ENCODE measurements at regions not wholly inside any gene's neighbourhood (a gene's known extent, or its start where the extent isn't known, plus 50 kb on each side); places are given as distances from the start of the nearest gene placed in this dataset.

DNA sequence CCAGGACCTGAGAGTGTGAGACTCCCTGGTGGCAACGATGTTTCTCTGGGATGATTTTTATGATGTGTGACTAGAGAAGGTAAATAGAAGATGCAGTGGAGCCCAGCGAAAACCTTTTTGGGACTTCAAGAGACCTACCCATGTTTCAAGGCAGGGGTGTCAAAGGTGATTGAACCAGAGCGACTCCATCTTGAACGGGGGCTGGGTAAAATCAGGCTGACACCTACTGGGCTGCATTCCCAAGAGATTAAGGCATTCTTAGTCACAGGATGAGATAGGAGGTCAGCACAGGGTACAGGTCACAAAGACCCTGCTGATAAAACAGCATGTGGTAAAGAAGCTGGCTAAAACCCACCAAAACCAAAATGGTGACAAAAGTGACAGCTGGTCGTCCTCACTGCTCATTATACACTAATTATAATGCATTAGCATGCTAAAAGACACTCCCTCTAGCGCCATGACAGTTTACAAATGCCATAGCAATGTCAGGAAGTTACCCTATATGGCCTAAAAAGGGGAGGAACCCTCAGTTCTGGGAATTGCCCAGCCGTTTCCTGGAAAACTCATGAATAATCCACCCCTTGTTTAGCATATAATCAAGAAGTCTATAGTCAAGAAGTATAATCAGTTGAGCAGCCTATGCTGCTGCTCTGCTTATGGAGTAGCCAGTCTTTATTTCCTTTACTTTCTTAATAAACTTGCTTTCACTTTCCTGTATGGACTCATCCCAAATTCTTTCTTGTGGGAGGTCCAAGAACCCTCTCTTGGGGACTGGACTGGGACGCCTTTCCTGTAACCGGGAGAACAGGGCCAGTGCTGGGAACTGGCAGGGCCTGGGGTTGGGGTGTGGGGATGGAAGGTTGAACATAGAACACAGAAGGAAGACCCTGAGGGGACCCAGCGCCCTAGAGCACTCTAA lies 526.4 kb downstream of the QKI start:
- FAIRE-seq = no peak
- no peak for DNase-seq (ENCODE audit: low spot score)

DNA sequence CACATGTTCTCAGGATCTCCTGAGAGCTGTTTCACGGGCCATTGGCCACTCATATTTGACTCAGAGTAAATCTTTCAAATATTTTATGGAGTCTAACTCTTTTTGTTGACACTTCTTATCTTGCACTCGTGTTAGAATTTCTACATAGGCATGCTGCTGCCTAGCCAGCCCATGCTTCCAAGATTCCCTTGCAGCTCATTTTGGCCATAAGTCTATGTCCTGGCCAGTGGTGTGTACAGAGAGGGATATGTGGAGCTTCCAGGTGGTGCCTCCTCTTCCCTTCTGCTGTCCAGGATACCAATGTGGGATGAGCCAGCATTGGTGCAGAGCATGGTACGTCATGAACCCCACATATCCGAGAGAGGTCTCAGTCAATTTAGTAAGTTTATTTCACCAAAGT lies 522.6 kb downstream of the QKI start:
- no peak for FAIRE-seq
- peak; percentile 8 for DNase-seq (ENCODE audit: low spot score)

DNA sequence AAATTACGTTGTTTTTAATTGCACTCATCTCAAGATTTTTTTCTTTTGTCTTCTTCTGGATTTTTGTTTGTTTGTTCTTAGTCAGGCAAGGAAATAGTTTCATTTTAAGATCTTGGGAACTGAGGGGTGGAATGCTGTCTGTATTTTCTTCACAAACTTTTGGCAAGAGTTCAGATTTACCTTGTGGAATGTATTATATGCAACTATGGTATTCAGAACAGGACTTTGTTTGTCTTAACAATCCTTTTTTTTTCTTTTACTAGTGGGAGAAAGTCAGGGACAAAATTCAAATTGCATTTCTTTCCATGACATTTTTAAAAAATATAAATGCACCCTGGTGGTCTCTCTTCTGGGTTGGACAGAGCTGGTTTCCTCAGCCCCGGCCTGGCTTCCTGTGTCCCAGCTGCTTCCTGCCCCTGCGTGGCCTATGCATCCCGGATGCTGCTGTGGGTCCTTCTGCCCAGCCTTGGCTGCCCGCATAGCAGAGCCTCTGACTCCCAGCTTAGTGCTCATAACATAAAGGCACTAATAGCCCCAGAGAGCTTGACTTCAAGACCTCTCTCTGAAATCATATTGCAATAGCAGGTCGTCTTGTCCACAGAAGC lies 520.7 kb downstream of the QKI start:
- FAIRE-seq = no peak
- DNase-seq (ENCODE audit: low spot score) = no peak

DNA sequence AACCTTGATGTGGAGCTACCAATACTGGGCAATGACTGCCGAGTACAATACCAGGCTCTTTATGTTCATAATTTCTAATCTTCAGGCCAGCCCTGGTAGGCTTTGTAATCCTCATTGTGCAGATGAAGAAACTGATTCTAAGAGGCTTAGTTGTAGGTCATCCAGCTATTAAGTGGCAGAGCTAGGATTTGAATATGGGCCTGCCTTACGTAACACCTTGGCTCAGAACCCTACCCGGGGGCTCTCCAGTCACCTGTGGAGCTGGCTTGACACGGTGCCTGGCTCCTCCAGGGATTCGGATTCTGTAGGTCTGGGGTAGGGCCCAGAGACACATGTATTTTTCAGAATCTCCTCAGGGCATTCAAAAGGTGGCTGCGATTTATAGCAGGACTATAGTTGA lies 515.5 kb downstream of the QKI start:
- DNase-seq (ENCODE audit: low spot score) = no peak
- no peak for FAIRE-seq

DNA sequence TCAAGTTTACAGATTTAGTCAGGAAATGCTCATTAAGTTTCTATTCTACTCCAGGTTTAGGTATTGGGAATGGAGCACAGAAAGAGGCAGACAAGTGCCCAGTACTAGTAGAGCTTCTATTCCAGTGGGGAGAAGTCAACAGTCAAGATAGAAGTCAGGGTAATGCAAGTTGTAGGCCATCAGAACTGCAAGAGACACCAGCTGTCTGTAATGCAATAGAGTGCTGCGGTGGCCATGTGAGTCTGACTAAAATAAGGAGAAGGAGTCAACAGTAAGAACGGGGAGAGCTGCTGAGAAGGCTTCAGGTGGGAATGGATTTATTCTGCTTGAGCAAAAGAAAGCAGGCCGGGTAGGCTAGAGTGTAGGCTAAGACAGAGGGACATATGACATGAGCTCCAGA lies 515.0 kb downstream of the QKI start:
- no peak for FAIRE-seq
- DNase-seq (ENCODE audit: low spot score) = no peak

DNA sequence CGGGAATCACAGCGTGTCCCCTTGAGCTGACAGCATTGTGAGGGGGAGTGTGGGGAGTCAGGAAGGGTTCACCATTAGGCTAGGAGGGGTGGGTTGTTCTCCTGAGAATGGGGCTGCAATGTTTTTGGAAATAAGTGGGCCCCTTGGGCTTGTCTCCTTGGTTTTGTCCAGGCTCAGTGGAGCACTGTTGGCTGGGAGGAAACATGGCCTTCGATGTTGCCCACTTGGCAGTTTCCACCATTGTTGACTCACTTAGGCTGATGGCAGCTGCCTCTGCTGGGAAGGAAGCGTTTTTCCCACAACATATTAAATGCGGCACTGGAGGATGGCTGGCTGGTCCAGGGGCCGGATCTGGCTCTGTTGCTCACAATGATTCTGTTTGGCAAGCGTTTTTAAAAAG lies 512.1 kb downstream of the QKI start:
- FAIRE-seq (no peak), DNase-seq (ENCODE audit: low spot score) (no peak)

DNA sequence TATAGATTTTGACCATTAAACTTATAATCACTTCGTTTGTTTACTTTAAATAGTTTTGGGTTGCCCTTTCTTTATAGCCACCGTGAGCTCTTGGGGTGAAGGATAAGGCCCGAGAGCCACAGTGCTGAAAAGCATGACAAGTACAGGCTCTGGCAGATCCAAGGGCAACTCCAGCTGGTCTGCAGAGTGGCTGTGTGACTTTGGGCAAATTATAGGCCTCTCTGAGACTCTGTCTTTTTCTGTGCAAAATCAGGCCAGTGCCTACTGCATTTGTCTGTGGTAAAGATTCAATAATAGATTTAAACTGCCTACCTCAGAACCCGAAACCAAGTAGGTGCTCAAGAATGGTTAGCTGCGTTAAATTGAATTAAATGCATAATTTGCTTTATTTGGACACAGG lies 511.3 kb downstream of the QKI start:
- no peak for FAIRE-seq

DNA sequence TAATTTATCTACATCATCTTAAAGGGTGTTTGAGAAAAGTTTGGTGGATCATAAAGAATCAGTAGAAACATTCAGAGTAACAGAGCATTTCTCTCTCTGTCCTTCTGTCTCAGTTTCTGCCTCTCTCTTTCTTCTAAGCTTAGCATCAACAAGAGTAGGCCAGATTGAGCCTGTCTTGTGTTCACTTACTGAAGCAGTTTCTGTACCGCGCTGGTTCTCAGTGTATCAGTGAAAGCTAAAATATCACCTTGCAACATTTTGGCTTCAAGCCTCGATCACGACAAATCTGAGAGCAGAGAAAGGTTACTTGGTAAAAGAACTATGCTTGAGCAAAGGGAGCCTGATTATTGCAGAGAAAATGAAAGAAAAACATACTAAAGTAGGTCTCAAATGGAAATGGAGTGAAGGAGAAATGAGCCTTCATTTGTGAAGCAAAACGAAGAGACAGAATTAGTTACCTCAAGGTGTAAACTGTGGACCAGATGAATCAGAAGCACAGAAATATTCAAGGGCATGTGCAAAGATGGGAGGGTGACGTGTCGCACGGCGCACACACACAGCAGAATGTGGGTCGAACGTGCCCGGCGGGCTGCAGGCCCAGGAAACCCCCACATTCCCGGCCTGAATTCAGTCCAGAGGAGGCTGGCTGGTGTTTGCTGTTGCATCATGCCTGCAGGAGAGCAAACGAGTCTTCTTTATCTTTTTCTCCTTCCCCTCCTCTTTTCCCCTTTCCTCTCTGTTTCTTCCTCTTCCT lies 509.3 kb downstream of the QKI start:
- FAIRE-seq (no peak), DNase-seq (ENCODE audit: low spot score) (no peak)

More for the DNA sequence above, 511.3 kb downstream of the QKI start:
- DNase-seq (ENCODE audit: low spot score) = no peak

DNA sequence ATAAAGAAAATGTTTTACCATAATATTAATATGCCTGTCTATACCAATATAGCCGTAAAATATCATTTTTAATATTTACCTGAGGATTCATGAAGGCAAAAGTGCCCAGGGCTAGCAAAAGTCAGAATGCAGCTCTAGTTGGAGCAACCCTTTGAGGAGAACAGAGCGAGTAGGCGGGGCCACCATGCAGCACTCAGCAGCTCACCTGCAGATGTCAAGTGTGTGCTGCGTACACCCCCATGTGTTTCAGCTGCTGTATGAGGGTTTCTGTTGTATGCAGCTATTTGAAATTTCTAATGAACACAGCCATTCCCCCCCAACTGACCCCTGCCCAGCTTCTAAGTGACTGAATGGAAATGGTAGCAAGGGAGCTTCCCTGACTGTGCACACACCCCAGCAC lies 508.0 kb downstream of the QKI start:
- no peak for FAIRE-seq
- no peak for DNase-seq (ENCODE audit: low spot score)

DNA sequence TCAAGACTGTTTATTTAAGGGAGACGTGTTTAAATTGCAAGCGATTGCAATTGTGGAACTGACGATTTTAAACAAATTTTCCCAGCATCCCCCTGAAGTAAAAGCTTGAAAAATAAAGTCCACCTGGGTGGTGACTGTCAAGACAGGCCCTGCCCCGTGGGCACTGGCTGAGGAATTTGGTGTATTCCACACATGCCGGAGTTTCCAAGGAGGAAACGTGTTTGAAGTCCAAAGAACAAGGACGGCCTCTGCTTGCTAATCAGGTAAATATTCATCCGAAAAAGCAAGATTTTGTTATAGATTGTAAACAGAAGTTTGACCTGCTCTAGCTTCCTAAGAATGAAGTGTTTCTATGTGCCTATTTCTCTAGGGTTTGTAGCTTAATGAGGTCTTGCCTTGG lies 505.1 kb downstream of the QKI start:
- FAIRE-seq = no peak

DNA sequence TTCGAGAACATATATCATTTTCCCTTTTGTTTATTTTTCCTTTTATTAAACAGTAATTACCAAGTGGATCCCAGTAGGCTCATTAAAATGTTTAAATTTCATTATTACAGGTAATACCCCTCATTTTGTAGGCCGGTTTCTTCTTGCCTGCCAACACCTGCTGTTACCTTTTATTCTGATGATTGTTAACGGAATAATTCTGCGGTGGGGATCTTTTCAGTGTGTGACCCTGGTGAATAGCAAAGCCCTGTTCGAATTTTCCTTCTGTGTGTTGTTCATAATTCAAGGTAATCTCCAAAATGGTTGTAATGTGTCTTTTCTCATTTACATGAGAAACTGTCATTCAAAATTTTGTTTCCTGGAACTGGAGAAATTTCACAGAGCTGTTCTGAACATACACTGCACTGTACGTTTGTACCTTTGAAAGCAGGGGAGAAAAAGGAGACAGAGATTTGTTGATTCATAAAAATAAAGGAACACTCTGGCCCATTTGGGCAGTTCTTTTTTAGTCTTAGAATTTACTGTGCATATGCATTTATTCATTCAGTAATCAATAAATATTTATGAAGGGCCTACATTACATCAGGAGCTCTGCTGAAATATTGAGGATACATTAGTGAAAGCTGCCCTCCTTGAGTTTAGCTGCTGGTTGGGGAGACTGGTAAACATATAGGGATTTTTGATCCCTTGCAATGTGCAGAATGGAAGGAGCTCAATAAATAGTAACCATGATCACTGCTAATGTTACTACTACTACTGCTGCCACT lies 502.0 kb downstream of the QKI start:
- FAIRE-seq (no peak), DNase-seq (ENCODE audit: low spot score) (no peak)

More for the DNA sequence above, 505.1 kb downstream of the QKI start:
- DNase-seq (ENCODE audit: low spot score) = no peak

DNA sequence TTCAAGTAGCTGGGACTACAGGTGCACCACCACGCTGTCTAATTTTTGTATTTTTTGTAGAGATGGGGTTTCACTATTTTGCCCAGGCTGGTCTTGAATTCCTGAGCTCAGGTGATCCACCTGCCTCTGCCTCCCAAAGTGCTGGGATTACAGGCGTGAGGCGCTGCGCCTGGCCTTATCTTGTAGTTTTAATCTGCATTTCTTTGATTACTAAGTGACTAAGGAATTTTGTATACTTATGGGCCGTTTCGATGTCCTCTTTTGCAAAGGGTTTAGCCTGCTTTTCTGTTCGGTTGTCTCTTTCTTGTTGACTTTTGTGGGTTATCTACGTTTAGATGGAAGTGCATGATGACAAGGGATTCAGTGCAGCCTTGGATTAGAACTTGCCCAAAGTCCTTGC lies 500.6 kb downstream of the QKI start:
- no peak for FAIRE-seq
- DNase-seq (ENCODE audit: low spot score) = no peak

DNA sequence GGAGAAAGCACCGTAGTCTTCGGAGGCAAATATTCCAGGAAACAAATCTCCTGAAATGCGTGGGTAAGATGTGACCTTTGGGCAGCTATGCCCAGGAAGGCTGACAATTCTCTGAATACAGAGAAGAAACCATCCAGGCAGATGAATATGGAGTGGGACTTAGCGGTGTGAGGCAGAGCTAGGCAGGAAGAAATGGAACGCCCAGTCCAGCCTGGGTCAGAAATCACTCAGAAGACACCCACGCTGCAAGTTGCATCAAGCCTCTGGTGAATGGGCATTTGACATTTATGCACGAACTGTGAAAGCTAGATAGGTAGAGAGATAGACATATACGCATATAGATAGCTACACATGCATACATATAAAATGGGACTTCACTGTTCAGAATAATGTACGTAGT lies 498.5 kb downstream of the QKI start:
- FAIRE-seq (no peak), DNase-seq (ENCODE audit: low spot score) (no peak)

DNA sequence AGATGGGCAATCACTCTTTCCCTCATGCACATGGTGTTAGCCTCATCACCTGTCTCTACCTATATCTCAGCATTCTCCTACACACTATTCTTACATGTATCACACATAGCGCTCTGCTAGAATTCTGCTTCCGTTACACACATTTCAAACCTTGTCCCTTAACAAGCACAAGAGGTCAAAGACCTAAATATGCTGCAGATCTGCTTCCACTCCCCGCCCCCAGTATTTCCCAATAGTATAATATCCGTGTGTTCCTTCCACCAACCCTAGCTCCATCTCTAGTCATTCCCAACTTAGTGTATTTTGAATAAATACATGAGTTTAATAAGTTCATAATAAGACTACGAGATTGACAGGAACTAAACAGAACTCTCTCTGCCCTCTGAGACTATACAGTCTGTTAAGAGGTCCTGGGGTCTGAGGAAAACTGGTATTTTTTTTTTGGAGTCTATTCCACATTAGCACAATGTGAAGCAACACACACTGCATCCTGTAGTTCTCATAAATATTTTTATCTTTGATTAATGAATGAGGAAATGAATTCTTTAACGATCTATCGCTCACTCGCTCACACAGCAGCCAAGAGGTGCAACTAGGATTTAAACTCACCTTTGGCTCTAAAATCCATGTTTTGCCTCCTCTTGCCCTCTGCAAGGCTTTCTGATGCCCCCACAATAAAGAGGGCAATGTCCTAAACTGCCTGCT lies 491.6 kb downstream of the QKI start:
- FAIRE-seq (no peak), DNase-seq (ENCODE audit: low spot score) (no peak)

DNA sequence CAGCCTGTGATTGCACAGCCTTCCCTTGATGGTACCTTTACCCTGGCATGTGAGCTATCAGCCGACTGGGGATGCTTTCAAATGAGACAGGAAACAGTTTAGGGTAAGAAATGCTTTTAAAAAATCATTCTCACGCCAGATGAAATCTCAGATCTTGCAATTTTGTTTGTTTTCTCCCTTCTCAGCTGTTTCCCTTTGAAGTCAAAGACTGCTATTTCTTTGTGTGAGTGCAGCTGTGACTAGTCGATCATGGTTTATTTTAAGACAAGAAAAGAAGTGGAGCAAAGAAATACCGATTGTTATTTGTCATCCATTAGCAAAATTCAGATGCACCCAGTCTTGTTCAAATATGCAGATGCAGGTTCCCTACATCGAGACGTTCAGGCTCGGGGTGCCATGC lies 489.7 kb downstream of the QKI start:
- FAIRE-seq = no peak
- DNase-seq (ENCODE audit: low spot score) = no peak

DNA sequence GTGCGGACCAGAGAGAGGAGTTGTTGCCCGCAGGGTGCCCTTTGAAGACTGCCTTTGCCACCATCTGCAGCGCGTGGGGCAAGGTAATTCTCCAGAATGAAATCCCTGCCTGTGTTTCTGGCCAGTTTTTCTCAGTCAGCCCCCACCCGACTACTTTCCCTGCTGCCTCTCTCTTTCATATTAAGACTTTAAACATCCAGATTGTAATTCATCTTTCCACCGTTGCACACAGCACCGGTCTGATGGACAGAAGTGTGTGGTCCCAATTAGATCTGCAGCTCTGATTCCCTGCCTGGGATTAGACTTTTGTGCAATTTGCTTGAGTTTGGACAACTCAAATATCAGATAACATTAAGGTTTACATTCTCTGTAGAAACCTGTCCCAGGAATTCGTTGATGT lies 489.0 kb downstream of the QKI start:
- DNase-seq (ENCODE audit: low spot score) (no peak), FAIRE-seq (no peak)

DNA sequence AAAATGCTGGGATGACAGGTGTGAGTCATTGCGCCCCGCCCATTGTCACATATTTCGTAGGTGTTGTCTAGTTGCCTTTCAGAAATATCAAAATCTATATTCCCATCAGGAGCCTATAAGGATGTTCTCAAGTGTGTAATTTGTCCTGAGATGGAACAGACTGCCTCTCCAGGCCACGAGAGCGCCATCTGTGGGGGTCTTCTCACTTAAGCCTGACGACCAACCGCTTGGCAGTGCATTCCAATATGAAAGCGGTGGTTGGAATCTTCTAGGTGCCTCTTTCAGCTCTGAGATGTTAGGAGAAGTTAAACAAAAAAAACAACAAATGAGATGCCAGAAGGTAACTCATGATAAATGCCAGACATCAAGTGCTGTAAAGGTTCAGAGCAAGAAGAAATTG lies 488.5 kb downstream of the QKI start:
- FAIRE-seq (no peak), DNase-seq (ENCODE audit: low spot score) (no peak)

DNA sequence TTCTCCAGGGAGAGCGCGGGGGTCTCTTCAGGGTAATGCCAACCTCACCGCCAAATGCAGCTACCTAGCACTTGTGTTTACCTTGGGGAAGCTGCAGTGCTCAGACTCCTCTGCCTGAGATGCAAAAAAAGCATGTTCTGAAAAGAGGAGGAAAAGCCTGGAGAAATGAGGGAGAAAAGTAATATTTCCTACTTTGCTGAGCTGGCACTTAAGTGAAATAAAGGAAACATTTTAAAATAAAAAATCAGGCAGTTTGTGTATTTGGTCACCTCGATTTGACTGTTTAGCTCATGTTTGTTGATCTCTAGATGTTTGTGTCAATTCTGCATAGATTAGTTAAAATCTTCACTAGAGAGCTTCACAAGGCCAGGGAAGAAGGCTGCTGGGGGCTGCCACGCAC lies 487.2 kb downstream of the QKI start:
- DNase-seq (ENCODE audit: low spot score) (no peak), FAIRE-seq (no peak)

DNA sequence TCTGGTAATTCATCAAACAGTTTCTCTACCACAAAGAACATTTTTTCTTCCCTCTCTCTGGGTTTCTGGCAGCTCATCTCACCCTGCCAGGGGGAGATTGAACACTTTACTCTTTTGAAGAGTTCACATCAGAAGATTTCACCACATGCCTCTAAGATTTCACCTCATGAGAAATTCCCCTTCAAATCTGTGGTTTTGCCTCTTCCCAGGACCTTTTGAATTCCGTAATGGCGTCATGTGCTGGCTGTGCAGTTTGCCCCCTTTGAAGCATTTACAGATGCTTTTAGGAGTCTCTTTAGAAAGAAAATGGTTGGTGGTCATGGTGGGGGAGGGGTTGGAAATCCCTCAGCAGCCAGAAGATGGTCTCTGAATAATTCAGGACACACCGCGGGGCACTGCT lies 486.1 kb downstream of the QKI start:
- FAIRE-seq (no peak), DNase-seq (ENCODE audit: low spot score) (peak; percentile 8)

DNA sequence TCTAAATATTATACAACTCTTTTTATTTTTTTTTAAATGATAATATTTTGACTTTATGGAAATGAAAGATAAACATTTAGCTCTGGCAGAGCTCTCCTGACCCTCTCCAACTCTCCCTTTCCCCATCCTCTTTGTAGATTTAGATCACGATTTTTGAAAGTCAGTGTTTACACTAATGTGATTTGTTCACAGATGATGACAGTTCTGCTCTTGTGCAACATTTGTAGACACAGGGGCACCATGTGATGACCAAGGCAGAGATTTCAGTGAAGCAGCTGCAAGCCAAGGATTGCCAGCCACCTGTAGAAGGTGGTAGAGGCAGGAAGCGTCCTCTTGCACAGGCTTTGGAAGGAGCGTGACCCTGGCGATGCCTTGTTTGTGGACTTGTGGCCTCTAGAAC lies 483.2 kb downstream of the QKI start:
- FAIRE-seq = no peak

DNA sequence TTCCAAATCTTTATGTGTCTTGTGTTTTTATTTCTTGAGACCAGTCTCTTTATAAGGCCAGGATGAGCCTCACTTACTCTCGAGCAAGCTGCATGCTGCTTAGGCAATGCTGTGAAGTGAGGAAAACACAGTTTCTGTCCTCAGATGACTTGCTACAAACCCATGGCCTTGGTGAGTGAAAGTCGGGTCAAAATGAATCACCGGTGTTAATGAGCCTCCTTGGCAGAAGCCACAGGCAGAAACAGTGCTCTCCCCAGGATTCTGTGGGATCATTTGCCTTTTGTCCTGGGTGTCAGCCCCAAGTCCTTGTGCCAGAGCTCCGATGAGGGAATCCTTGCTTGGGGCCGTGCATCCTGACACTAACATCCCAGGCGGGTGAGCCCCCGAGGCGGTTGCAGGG lies 482.5 kb downstream of the QKI start:
- peak; percentile 10 for FAIRE-seq
- DNase-seq (ENCODE audit: low spot score) = peak; percentile 19

More for the DNA sequence above, 483.2 kb downstream of the QKI start:
- no peak for DNase-seq (ENCODE audit: low spot score)
